Activated CD8-positive, alpha-beta T cell treated with anti-CD3 and anti-CD28 coated beads for 36 hours (primary cell): ENCODE measurements at regions not wholly inside any gene's neighbourhood (a gene's known extent, or its start where the extent isn't known, plus 50 kb on each side); places are given as distances from the start of the nearest gene placed in this dataset.

Source experiments
- ATAC-seq: fragments of 200-7000 bp; cut with Tn5 transposase; one replicate; pipeline ENCODE4 v1.10.0; 2021; ENCODE audit warnings: mild to moderate bottlenecking, moderate library complexity
- CTCF ChIA-PET: fragments of 350-600 bp; sonication (Branson Sonifier 250); formaldehyde crosslinking; loops from one replicate; lab custom pipeline; 2021; ENCODE audit warnings: antibody characterized with exemption; lab: Charles Lee
- POLR2A ChIA-PET: fragments of 350-600 bp; sonication (Branson Sonifier 250); formaldehyde crosslinking; loops from one replicate; lab custom pipeline; 2021; ENCODE audit warnings: antibody characterized with exemption; lab: Charles Lee
- DNase-seq: peaks from one replicate; pipeline ENCODE4 v3.0.0-alpha.2; 2020
- H3K27ac Mint-ChIP-seq: one replicate; pipeline ENCODE4 v1.8.0; 2021; ENCODE audit warnings: mild to moderate bottlenecking, mixed read lengths
- H3K27me3 Mint-ChIP-seq: one replicate; pipeline ENCODE4 v1.8.0; 2021; ENCODE audit warnings: mixed read lengths
- H3K36me3 Mint-ChIP-seq: one replicate; pipeline ENCODE4 v1.8.0; 2021; ENCODE audit warnings: low read depth, mixed read lengths
- H3K4me1 Mint-ChIP-seq: one replicate; pipeline ENCODE4 v1.8.0; 2021; ENCODE audit warnings: low read depth, mixed read lengths
- H3K4me3 Mint-ChIP-seq: one replicate; pipeline ENCODE4 v1.8.0; 2021; ENCODE audit warnings: mild to moderate bottlenecking, moderate library complexity, mixed read lengths
- H3K9me3 Mint-ChIP-seq: one replicate; pipeline ENCODE4 v1.8.0; 2021; ENCODE audit warnings: mixed read lengths
- intact Hi-C: fragments of 100-400 bp; cut with micrococcal nuclease; formaldehyde crosslinking; loops from one replicate; pipeline ENCODE4 v1.10.0; 2022
- TF ChIP-seq, protein P1 (sequence below): fragments of 200-600 bp; IDR thresholded peaks from one replicate; pipeline ENCODE4 v1.8.0; 2022; ENCODE audit warnings: antibody characterized with exemption, mild to moderate bottlenecking

GRCh38 chr14:48690349-48690748, 895.8 kb downstream of the RPS29 start:
- H3K27ac Mint-ChIP-seq = no peak overlapping the region
- no peaks in the 10 kb centered on the region for H3K36me3 Mint-ChIP-seq
- no peak for ATAC-seq
- ChIA-PET CTCF (no interaction called here), POLR2A (no interaction called here)
- H3K27me3 Mint-ChIP-seq = no peaks in the 10 kb centered on the region
- no peak overlapping the region for H3K4me3 Mint-ChIP-seq
- no peaks in the 10 kb centered on the region for H3K4me1 Mint-ChIP-seq
- TF ChIP-seq, protein P1, sequence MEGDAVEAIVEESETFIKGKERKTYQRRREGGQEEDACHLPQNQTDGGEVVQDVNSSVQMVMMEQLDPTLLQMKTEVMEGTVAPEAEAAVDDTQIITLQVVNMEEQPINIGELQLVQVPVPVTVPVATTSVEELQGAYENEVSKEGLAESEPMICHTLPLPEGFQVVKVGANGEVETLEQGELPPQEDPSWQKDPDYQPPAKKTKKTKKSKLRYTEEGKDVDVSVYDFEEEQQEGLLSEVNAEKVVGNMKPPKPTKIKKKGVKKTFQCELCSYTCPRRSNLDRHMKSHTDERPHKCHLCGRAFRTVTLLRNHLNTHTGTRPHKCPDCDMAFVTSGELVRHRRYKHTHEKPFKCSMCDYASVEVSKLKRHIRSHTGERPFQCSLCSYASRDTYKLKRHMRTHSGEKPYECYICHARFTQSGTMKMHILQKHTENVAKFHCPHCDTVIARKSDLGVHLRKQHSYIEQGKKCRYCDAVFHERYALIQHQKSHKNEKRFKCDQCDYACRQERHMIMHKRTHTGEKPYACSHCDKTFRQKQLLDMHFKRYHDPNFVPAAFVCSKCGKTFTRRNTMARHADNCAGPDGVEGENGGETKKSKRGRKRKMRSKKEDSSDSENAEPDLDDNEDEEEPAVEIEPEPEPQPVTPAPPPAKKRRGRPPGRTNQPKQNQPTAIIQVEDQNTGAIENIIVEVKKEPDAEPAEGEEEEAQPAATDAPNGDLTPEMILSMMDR = no peak
- no peak for DNase-seq
- no peaks in the 10 kb centered on the region for H3K9me3 Mint-ChIP-seq
- intact Hi-C loops = no loop called here

DNA sequence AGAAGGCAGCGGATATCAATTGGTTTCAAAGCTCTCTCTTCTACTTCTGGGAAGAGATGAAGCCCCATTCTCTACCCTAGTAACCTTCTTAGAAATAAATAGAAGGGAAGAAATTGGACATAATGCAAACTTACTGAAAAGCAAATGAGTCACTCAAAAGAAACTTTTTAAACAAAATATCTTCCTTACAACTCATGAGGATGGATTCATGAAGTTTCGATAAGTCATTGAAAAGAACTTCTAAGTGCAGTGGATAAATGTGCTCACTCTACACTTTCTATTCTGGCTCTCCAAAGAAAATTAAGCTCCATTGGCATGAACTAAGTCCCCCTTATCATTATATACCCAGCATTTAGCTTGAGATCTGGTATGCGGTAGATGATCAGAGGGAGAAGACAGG, 899.5 kb downstream of the RPS29 start:
- Mint-ChIP-seq H3K4me3 (no peak overlapping the region), H3K36me3 (no peaks in the 10 kb centered on the region), H3K4me1 (no peaks in the 10 kb centered on the region), H3K9me3 (peaks cover 3% of the 10 kb centered on the region), H3K27ac (no peak overlapping the region), H3K27me3 (no peaks in the 10 kb centered on the region)
- no peak for ATAC-seq
- DNase-seq = no peak
- TF ChIP-seq, protein P1 = no peak
- ChIA-PET CTCF (no interaction called here), POLR2A (no interaction called here)
- intact Hi-C loops = no loop called here

DNA sequence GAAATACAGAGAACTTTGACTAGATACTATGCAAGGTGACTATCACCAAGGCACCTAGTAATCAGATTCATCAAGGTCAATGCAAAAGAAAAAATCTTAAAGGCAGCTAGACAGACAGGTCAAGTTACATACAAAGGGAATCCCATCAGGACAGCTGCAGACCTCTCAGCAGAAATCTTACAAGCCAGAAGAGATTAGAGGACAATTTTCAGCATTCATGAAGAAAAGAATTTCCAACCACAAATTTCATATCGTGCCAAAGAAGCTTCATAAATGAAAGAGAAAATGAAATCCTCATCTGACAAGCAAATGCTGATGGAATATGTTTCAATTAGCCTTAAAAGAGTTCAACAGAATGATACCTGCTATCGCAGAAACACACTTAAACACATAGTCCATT, 913.7 kb downstream of the RPS29 start:
- POLR2A ChIA-PET = no interaction called here
- H3K36me3 Mint-ChIP-seq = no peaks in the 10 kb centered on the region
- H3K4me3 Mint-ChIP-seq = no peak overlapping the region
- DNase-seq (no peak), ATAC-seq (no peak)
- H3K27me3 Mint-ChIP-seq = no peaks in the 10 kb centered on the region
- H3K4me1 Mint-ChIP-seq = no peaks in the 10 kb centered on the region
- H3K9me3 Mint-ChIP-seq = peaks cover 13% of the 10 kb centered on the region
- TF ChIP-seq, protein P1 = no peak
- H3K27ac Mint-ChIP-seq = no peak overlapping the region
- intact Hi-C loops = no loop called here
- CTCF ChIA-PET = no interaction called here

- no peak overlapping the region for H3K4me3 Mint-ChIP-seq
- H3K27me3 Mint-ChIP-seq = no peaks in the 10 kb centered on the region
- TF ChIP-seq, protein P1 = no peak
- H3K9me3 Mint-ChIP-seq = peaks cover 13% of the 10 kb centered on the region
- ATAC-seq (no peak), DNase-seq (no peak)
- CTCF ChIA-PET = no interaction called here
- H3K36me3 Mint-ChIP-seq = no peaks in the 10 kb centered on the region
- intact Hi-C loops = no loop called here
- no peak overlapping the region for H3K27ac Mint-ChIP-seq
- POLR2A ChIA-PET = no interaction called here
- no peaks in the 10 kb centered on the region for H3K4me1 Mint-ChIP-seq
Measured at GRCh38 chr14:48670939-48671338, 915.2 kb downstream of the RPS29 start.

- TF ChIP-seq, protein P1 = no peak
- intact Hi-C loops = no loop called here
- ChIA-PET POLR2A (no interaction called here), CTCF (no interaction called here)
- Mint-ChIP-seq H3K27ac (no peak overlapping the region), H3K36me3 (no peaks in the 10 kb centered on the region), H3K27me3 (no peaks in the 10 kb centered on the region), H3K4me1 (no peaks in the 10 kb centered on the region), H3K9me3 (peaks cover 2% of the 10 kb centered on the region), H3K4me3 (no peak overlapping the region)
- ATAC-seq (no peak), DNase-seq (no peak)
Measured at GRCh38 chr14:48665077-48665784, 920.9 kb downstream of the RPS29 start.
